Astrocyte of the spinal cord (primary cell): ENCODE measurements at regions not wholly inside any gene's neighbourhood (a gene's known extent, or its start where the extent isn't known, plus 50 kb on each side); places are given as distances from the start of the nearest gene placed in this dataset.

Experiments
- DNase-seq: peaks from one replicate; pipeline ENCODE4 v3.0.0; 2011; ENCODE audit warnings: low read depth, low spot score
- H3K4me3 ChIP-seq: 2 replicates; pipeline ENCODE4 v1.5.1; 2011; ENCODE audit warnings: low read depth, mild to moderate bottlenecking, low read length, moderate library complexity
- in situ Hi-C: cut with HindIII; loops from 2 replicates; pipeline ENCODE4 v1.10.0; 2017; ENCODE audit warnings: low sequenced_read_pairs
- TF ChIP-seq, protein P1 (sequence below): IDR thresholded peaks from 2 replicates; pipeline ENCODE4 v1.5.1; 2012; ENCODE audit warnings: low read depth, mild to moderate bottlenecking, low read length, inconsistent platforms

DNA sequence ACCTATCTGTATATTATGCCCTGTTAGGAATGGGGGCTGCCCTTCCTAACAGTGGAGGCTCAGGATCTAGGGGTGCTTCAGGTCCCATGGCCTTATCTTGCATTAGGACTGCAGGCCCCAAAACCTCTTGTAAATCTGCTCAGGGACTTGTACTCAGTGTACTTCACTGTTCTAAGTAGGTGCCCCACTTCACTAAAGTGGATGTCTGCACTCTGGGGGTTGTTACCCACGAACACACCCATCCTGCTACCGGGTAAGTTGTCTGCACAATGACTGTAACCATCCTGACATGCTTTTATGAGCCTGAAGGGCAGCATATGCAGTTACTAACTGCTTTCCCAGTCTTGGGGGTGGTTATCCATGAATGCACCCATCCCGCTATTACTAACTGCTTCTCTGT is 163.0 kb downstream of the PTCSC3 start:
- in situ Hi-C loops = no loop called here
- TF ChIP-seq, protein P1, sequence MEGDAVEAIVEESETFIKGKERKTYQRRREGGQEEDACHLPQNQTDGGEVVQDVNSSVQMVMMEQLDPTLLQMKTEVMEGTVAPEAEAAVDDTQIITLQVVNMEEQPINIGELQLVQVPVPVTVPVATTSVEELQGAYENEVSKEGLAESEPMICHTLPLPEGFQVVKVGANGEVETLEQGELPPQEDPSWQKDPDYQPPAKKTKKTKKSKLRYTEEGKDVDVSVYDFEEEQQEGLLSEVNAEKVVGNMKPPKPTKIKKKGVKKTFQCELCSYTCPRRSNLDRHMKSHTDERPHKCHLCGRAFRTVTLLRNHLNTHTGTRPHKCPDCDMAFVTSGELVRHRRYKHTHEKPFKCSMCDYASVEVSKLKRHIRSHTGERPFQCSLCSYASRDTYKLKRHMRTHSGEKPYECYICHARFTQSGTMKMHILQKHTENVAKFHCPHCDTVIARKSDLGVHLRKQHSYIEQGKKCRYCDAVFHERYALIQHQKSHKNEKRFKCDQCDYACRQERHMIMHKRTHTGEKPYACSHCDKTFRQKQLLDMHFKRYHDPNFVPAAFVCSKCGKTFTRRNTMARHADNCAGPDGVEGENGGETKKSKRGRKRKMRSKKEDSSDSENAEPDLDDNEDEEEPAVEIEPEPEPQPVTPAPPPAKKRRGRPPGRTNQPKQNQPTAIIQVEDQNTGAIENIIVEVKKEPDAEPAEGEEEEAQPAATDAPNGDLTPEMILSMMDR = no peak
- DNase-seq = no peak
- no peak overlapping the region for H3K4me3 ChIP-seq

DNA sequence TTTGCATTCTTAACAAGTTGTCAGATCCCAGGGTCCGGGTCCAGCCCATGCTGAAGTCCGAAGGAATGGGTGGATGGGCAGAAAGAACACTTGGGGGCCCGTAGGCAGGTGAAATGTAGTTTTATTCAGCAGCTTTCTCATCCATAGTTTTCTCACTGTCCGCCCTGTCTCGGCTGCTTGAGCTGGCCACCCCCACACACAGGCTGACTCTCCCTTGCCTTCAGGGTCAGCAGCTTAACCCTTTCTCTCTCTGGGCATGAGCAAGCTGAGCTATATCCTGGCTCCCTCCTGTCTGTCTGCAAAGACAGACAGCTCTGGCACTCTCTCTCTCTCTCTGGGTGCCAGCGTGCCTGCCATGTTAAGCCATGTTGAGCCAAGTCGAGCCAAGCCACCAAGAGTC is 163.9 kb downstream of the PTCSC3 start:
- no peak for DNase-seq
- in situ Hi-C loops = no loop called here
- no peak overlapping the region for H3K4me3 ChIP-seq
- TF ChIP-seq, protein P1 = no peak

DNA sequence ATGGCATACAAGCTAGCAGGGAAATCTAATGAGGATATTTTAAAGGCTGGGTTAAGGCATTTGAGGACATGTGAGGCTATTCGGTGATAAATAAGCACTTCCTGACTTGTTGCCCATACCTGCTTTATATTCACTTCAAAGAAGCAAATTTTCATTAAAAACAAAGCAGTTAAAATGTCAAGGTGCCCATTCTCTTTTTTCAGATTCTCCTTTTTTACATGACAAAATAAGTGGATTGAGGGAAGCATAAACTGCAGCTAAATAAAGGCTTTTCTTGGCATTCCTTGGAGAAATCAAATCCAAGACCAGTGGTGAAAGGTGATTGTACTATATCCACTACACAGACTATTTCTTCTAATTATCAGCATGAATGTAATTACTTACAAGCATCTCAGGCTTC is 166.9 kb downstream of the PTCSC3 start:
- H3K4me3 ChIP-seq = no peak overlapping the region
- TF ChIP-seq, protein P1 = no peak
- DNase-seq = no peak
- in situ Hi-C loops = no loop called here

DNA sequence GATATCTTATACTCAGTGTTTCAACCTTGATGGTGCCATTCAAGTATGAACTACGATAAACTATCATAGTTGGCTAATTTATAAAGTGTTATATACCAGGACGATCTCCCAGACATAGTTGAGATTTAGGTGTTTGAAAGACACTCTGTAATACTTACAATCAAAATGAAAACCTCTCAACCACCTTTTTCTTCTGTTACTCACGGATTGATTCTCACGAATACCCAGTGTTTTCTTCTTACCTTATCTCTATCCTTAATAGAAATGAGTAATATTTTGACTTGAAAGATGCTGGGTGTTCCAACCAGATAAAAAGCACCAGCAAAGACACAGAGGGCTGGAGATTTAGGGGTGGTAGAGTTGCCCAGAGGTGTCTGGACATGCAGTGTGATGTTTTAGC is 169.9 kb downstream of the PTCSC3 start:
- TF ChIP-seq, protein P1 = no peak
- DNase-seq = no peak
- in situ Hi-C loops = no loop called here

DNA sequence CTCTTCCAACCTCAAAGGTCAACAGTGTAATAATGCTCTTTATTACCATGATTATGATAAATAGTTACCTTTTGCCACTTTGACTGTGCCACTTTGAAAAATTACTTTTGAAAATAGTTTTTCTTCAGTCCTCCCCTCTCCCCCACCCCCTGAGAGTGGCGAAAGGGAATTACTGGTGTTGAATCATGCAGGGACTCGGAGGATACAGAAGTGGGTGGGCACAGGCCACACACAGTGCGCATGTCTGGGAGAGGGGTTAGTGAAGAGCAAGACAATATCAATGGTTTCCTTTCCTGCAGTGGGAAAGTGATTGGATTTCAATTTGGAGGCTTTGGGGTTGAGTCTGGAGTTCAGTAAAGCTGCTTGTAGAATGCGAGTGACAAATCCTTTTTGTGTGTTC is 170.9 kb downstream of the PTCSC3 start:
- TF ChIP-seq, protein P1 = no peak
- no peak for DNase-seq
- H3K4me3 ChIP-seq = no peak overlapping the region
- in situ Hi-C loops = no loop called here

More for the DNA sequence above, 169.9 kb downstream of the PTCSC3 start:
- H3K4me3 ChIP-seq = no peak overlapping the region

DNA sequence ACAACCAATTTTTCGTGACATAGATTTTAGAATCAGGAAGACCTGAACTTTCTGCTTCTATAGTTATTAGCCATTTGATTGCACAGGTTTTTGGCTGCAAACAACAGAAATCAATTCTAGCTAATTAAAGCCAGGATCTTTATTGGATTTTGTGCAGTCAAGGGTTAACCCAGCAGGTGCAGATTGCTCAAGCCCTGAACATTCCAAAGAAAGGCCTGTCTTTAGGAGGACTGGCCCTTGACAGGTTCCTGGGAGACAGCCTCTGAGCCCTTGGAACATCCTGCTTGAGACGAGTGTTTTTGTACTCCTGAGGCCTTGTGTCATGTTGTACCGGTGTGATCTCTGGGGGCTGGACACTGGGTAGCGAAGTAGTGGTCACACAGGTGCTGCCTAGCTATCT is 174.6 kb downstream of the PTCSC3 start:
- no peak for DNase-seq
- TF ChIP-seq, protein P1 = no peak
- no peak overlapping the region for H3K4me3 ChIP-seq
- in situ Hi-C loops = no loop called here

DNA sequence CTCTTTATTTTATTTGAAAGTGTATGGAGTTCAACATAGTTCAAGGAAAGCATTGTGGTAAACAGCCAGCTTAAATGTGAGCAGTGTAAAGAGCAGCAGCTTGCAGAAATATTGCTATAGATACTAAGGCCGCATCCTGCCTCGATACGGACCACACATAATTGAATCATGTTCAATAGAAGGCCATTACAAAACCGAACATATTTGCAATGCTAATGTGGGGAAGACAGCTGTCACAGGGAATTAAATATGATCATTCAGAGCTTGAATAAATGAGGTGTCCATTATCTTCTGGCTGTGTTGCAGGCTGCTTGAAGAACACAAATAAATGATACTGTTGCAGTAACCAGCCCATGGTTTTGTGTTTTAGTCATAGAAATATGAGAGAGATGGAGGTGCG is 173.2 kb downstream of the BRMS1L start:
- TF ChIP-seq, protein P1 = no peak
- no peak overlapping the region for H3K4me3 ChIP-seq
- in situ Hi-C loops = no loop called here
- no peak for DNase-seq
